ENCODE measurements at regions not wholly inside any gene's neighbourhood (a gene's known extent, or its start where the extent isn't known, plus 50 kb on each side); places are given as distances from the start of the nearest gene placed in this dataset.
A peak's percentile ranks its signal among the peaks of the same experiment; 100 is the strongest.

DNA sequence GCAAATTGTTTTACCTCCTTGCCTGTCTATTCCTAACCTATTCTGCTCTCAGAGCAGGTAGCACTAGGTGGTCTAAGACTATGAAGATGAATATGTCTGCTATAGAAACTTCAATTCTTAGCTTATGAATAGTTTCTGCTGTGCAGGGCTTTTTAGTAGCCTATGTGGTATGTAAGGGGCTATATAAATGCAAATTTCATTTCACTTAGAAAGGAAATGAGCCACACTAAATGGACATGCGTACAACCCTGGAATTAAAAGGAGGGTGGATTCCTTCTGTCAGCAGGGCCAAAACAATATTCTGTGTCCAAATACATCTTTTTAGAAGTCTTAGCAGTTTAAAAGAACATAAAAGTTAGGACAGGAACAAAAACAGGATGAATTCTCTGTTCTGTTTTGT lies 163.9 kb upstream of the GEMIN8 start:
- H3K4me1 ChIP-seq (ENCODE audit: insufficient read depth, low read length) = no peaks in the 10 kb centered on the region
- Mint-ChIP-seq H3K27ac (no peak overlapping the region), H3K4me1 (no peaks in the 10 kb centered on the region), H3K4me3 (no peak overlapping the region), H3K9me3 (peaks cover 0 to 11% (median 2%) of the 10 kb centered on the region in 8 donors), H3K27me3 (no peaks in the 10 kb centered on the region), H3K36me3 (no peaks in the 10 kb centered on the region)
- H3K36me3 ChIP-seq (ENCODE audit: insufficient read depth, low read length) = no peaks in the 10 kb centered on the region
- ChIA-PET POLR2A (ENCODE audit: partially characterized antibody) (no interaction called here), CTCF (ENCODE audit: partially characterized antibody) (no interaction called here)
- DNase-seq = no peak
- intact Hi-C loops (cut with micrococcal nuclease) = no loop called here
- H3K9me3 ChIP-seq (ENCODE audit: control insufficient read depth in 1 of 2, low read length in 2 of 2) = no peaks in the 10 kb centered on the region
- H3K27ac ChIP-seq (ENCODE audit: low read depth, low read length) = no peak overlapping the region
- no peak overlapping the region for H3K4me3 ChIP-seq (ENCODE audit: low read length in 2 of 2)
- no peaks in the 10 kb centered on the region for H3K27me3 ChIP-seq (ENCODE audit: insufficient read depth, low read length)

DNA sequence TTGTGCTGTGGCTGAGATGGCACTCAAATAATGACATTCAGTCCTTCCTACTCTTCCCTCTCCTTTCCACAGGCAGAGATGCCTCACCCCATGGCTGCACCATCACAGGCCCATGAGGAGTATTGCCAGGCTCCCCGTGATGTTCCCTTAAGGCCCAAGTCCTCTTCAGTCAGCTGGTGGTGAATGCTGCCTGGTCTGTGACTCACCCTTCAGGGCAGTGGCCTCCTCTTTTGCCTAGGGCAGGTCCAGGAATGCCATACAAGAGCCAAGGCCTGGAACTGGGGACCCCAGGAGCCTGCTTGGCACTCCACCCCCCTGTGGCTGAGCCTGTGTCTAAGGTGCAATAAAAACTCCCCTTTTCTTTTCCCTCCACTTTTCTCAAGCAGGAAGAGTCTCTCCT lies 144.2 kb upstream of the GEMIN8 start:
- no peak overlapping the region for H3K27ac Mint-ChIP-seq
- no peaks in the 10 kb centered on the region for H3K4me1 Mint-ChIP-seq
- Histone ChIP-seq H3K9me3 (ENCODE audit: control insufficient read depth in 1 of 2, low read length in 2 of 2) (no peaks in the 10 kb centered on the region), H3K36me3 (ENCODE audit: insufficient read depth, low read length) (no peaks in the 10 kb centered on the region), H3K27ac (ENCODE audit: low read depth, low read length) (no peak overlapping the region), H3K4me1 (ENCODE audit: insufficient read depth, low read length) (no peaks in the 10 kb centered on the region), H3K4me3 (ENCODE audit: low read length in 2 of 2) (no peak overlapping the region), H3K27me3 (ENCODE audit: insufficient read depth, low read length) (no peaks in the 10 kb centered on the region)
- no peak overlapping the region for H3K4me3 Mint-ChIP-seq
- intact Hi-C loops (cut with micrococcal nuclease) = no loop called here
- H3K9me3 Mint-ChIP-seq = peaks cover 0 to 12% (median 3%) of the 10 kb centered on the region in 8 donors
- no peaks in the 10 kb centered on the region for H3K36me3 Mint-ChIP-seq
- ChIA-PET POLR2A (ENCODE audit: partially characterized antibody) (no interaction called here), CTCF (ENCODE audit: partially characterized antibody) (no interaction called here)
- DNase-seq = no peak
- peaks cover 0 to 2% of the 10 kb centered on the region in 2 donors for H3K27me3 Mint-ChIP-seq

DNA sequence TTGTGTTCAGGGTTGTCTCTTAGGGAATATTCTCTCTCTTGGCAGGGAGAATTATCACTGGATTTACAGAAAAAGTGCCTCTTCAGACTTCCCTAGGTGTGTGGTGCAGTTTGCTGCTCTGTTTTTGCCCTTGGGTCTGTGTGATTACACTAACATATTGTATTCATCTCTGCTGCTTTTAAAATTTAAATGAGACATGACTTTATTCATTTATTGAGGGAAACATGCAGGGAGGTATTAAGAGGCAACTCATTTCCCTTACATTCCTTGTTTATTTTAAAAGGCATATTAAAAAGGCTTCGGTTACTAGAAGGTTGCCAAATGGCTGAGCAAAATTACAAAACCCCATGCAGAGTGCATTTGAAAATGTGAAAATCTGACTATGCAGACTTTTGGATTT lies 135.1 kb upstream of the GEMIN8 start:
- Mint-ChIP-seq H3K27ac (no peak overlapping the region), H3K27me3 (no peaks in the 10 kb centered on the region), H3K4me1 (no peaks in the 10 kb centered on the region), H3K36me3 (no peaks in the 10 kb centered on the region), H3K4me3 (no peak overlapping the region), H3K9me3 (peaks cover 0 to 13% (median 1%) of the 10 kb centered on the region in 8 donors)
- POLR2A ChIA-PET (ENCODE audit: partially characterized antibody) = no interaction called here
- H3K4me1 ChIP-seq (ENCODE audit: insufficient read depth, low read length) = no peaks in the 10 kb centered on the region
- H3K27ac ChIP-seq (ENCODE audit: low read depth, low read length) = no peak overlapping the region
- H3K36me3 ChIP-seq (ENCODE audit: insufficient read depth, low read length) = no peaks in the 10 kb centered on the region
- CTCF ChIA-PET (ENCODE audit: partially characterized antibody) = no interaction called here
- intact Hi-C loops (cut with micrococcal nuclease) = no loop called here
- H3K4me3 ChIP-seq (ENCODE audit: low read length in 2 of 2) = no peak overlapping the region
- no peaks in the 10 kb centered on the region for H3K27me3 ChIP-seq (ENCODE audit: insufficient read depth, low read length)
- no peaks in the 10 kb centered on the region for H3K9me3 ChIP-seq (ENCODE audit: control insufficient read depth in 1 of 2, low read length in 2 of 2)
- DNase-seq = no peak

DNA sequence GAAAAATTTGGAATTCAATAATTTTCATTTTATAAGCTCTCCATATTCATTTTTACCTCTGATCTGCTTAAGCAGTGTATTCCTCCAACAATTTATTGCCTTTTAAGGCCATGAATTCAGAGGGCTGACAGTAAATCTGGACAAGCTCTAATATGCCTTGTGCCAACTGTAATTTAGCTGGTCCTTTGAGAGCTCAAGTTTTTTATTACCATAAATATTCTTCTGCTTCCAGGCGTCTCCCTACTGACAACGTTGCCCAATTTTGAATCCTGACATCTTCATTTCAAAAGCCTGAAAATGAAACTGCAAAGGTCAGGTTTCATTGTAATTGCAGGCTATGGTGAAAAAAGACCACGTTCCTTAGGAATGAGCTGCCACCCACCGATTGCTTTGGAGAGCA lies 95.8 kb upstream of the GEMIN8 start:
- Histone ChIP-seq H3K27me3 (ENCODE audit: insufficient read depth, low read length) (no peaks in the 10 kb centered on the region), H3K27ac (ENCODE audit: low read depth, low read length) (no peak overlapping the region), H3K36me3 (ENCODE audit: insufficient read depth, low read length) (no peaks in the 10 kb centered on the region), H3K9me3 (ENCODE audit: control insufficient read depth in 1 of 2, low read length in 2 of 2) (no peaks in the 10 kb centered on the region), H3K4me1 (ENCODE audit: insufficient read depth, low read length) (no peaks in the 10 kb centered on the region), H3K4me3 (ENCODE audit: low read length in 2 of 2) (no peak overlapping the region)
- Mint-ChIP-seq H3K9me3 (no peaks in the 10 kb centered on the region), H3K4me3 (no peak overlapping the region), H3K4me1 (no peaks in the 10 kb centered on the region), H3K27me3 (peaks cover 3% of the 10 kb centered on the region in 2 donors), H3K27ac (no peak overlapping the region), H3K36me3 (no peaks in the 10 kb centered on the region)
- DNase-seq = no peak
- CTCF ChIA-PET (ENCODE audit: partially characterized antibody) = no interaction called here
- intact Hi-C loops (cut with micrococcal nuclease) = no loop called here
- POLR2A ChIA-PET (ENCODE audit: partially characterized antibody) = no interaction called here

DNA sequence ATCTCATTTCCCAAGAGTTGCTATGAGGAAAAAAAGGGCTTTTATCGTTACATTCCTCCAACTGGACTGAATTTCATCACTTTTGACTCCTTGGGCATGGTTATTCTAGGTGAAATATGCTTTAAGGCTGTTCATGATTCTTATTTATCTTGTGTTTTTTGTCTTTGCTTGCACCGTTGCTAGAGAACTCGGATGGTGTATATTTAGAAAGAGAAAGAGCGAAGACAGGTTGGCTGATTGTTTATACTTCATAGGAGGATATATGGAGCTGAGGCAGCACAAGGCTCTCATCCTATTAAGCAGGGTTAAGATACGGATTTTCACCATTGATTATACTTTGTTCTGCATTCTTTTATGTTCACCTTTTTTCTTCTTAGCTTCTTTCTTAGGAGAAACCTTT lies 94.9 kb upstream of the GEMIN8 start:
- H3K4me1 Mint-ChIP-seq = no peaks in the 10 kb centered on the region
- Histone ChIP-seq H3K36me3 (ENCODE audit: insufficient read depth, low read length) (no peaks in the 10 kb centered on the region), H3K27me3 (ENCODE audit: insufficient read depth, low read length) (no peaks in the 10 kb centered on the region), H3K4me1 (ENCODE audit: insufficient read depth, low read length) (no peaks in the 10 kb centered on the region), H3K27ac (ENCODE audit: low read depth, low read length) (no peak overlapping the region), H3K4me3 (ENCODE audit: low read length in 2 of 2) (no peak overlapping the region), H3K9me3 (ENCODE audit: control insufficient read depth in 1 of 2, low read length in 2 of 2) (no peaks in the 10 kb centered on the region)
- no peak overlapping the region for H3K27ac Mint-ChIP-seq
- CTCF ChIA-PET (ENCODE audit: partially characterized antibody) = interaction anchor here (0.5 kb wide), 1 partner anchor 525 kb away, joined by 4 read pairs; no protein-coding TSS in a partner anchor
- no peaks in the 10 kb centered on the region for H3K9me3 Mint-ChIP-seq
- POLR2A ChIA-PET (ENCODE audit: partially characterized antibody) = no interaction called here
- H3K4me3 Mint-ChIP-seq = no peak overlapping the region
- no peak for DNase-seq
- H3K36me3 Mint-ChIP-seq = no peaks in the 10 kb centered on the region
- peaks cover 3% of the 10 kb centered on the region in 2 donors for H3K27me3 Mint-ChIP-seq
- intact Hi-C loops (cut with micrococcal nuclease) = no loop called here

DNA sequence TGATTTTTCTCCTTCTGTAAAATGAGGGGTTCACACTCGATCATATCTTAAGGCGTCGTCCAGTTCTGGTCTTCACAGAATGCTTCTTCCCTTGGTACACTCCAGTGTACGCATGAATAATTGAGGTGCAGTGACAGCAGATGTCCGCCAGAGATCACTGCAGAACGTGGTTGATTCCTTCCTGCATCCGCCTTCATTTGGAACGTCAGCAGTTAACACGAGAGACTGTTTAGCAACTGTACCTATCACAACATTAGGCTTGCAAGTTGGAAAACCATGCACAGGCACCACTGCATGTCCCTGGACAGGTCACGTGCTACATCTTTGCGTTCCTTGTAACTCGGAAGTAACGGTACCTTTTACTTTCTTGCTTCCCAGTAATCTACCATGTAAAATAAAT lies 66.0 kb upstream of the GEMIN8 start:
- peak; percentile 37 to 43 (median 40) for DNase-seq
- Histone ChIP-seq H3K4me3 (ENCODE audit: low read length in 2 of 2) (no peak overlapping the region), H3K27me3 (ENCODE audit: insufficient read depth, low read length) (no peaks in the 10 kb centered on the region), H3K27ac (ENCODE audit: low read depth, low read length) (no peak overlapping the region), H3K36me3 (ENCODE audit: insufficient read depth, low read length) (no peaks in the 10 kb centered on the region), H3K9me3 (ENCODE audit: control insufficient read depth in 1 of 2, low read length in 2 of 2) (no peaks in the 10 kb centered on the region), H3K4me1 (ENCODE audit: insufficient read depth, low read length) (no peaks in the 10 kb centered on the region)
- Mint-ChIP-seq H3K36me3 (no peaks in the 10 kb centered on the region), H3K27me3 (peaks cover 0 to under 1% of the 10 kb centered on the region in 2 donors), H3K9me3 (no peaks in the 10 kb centered on the region), H3K4me1 (peaks cover 0 to 6% (median 0%) of the 10 kb centered on the region in 4 donors), H3K27ac (no peak overlapping the region), H3K4me3 (peak overlapping the region in 5 of 8 donors; percentile 17 to 62 (median 37))
- intact Hi-C loops (cut with micrococcal nuclease) = loop anchor here (1.0 kb wide), 1 partner anchor 1048 kb away; no protein-coding TSS in a partner anchor
- POLR2A ChIA-PET (ENCODE audit: partially characterized antibody) = no interaction called here
- CTCF ChIA-PET (ENCODE audit: partially characterized antibody) = interaction anchor here (4.1 kb wide), 1 partner anchor 1048 kb away, joined by 15 read pairs; no protein-coding TSS in a partner anchor

DNA sequence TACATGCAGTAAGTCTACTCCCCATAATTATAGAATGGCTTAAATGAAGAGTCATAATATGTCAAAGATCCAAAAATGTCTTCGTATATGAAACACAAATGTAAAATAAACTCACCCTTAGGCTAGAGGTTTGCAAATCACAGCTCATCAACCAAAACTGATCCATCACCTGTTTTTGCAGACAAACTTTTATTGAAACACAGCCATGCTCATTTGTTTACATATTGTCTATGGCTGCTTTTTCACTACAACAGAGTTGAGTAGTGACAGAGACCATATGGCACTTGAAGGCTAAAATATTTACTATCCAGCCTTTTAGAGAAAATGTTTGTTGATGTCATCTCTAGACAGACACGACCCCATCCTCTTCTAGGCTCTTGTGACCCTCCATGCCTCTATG lies 64.5 kb upstream of the GEMIN8 start:
- no peaks in the 10 kb centered on the region for H3K9me3 ChIP-seq (ENCODE audit: control insufficient read depth in 1 of 2, low read length in 2 of 2)
- Mint-ChIP-seq H3K36me3 (no peaks in the 10 kb centered on the region), H3K9me3 (no peaks in the 10 kb centered on the region), H3K4me3 (no peak overlapping the region), H3K27me3 (peaks cover 0 to 3% of the 10 kb centered on the region in 2 donors), H3K4me1 (peaks cover 0 to 6% (median 0%) of the 10 kb centered on the region in 4 donors), H3K27ac (no peak overlapping the region)
- H3K4me3 ChIP-seq (ENCODE audit: low read length in 2 of 2) = no peak overlapping the region
- no peak overlapping the region for H3K27ac ChIP-seq (ENCODE audit: low read depth, low read length)
- ChIA-PET CTCF (ENCODE audit: partially characterized antibody) (no interaction called here), POLR2A (ENCODE audit: partially characterized antibody) (no interaction called here)
- no peak for DNase-seq
- intact Hi-C loops (cut with micrococcal nuclease) = no loop called here
- H3K4me1 ChIP-seq (ENCODE audit: insufficient read depth, low read length) = no peaks in the 10 kb centered on the region
- no peaks in the 10 kb centered on the region for H3K27me3 ChIP-seq (ENCODE audit: insufficient read depth, low read length)
- H3K36me3 ChIP-seq (ENCODE audit: insufficient read depth, low read length) = no peaks in the 10 kb centered on the region

DNA sequence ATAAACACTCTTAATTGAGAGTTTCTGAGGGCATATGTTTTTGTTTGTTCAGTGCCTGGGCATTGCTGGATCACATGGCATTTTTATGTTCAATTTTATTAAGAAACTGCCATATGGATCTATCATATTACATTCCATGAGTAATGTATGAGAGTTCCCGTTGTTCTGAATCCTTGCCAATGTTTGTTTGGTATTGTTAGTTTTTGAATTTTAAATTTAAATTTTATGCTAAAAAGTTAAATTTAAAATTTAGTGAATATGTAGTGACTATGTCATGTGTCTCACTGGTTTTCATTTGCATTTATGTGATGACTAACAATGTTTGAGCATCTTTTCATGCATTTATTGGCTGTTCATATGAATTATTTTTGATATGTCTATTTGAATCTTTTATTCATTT lies 54.8 kb upstream of the GEMIN8 start:
- Histone ChIP-seq H3K27me3 (ENCODE audit: insufficient read depth, low read length) (no peaks in the 10 kb centered on the region), H3K4me1 (ENCODE audit: insufficient read depth, low read length) (no peaks in the 10 kb centered on the region), H3K36me3 (ENCODE audit: insufficient read depth, low read length) (no peaks in the 10 kb centered on the region), H3K27ac (ENCODE audit: low read depth, low read length) (no peak overlapping the region), H3K4me3 (ENCODE audit: low read length in 2 of 2) (no peak overlapping the region), H3K9me3 (ENCODE audit: control insufficient read depth in 1 of 2, low read length in 2 of 2) (no peaks in the 10 kb centered on the region)
- Mint-ChIP-seq H3K4me3 (no peak overlapping the region), H3K27ac (no peak overlapping the region), H3K36me3 (no peaks in the 10 kb centered on the region), H3K4me1 (no peaks in the 10 kb centered on the region), H3K9me3 (no peaks in the 10 kb centered on the region), H3K27me3 (peaks cover 7 to 10% of the 10 kb centered on the region in 2 donors)
- no peak for DNase-seq
- CTCF ChIA-PET (ENCODE audit: partially characterized antibody) = no interaction called here
- POLR2A ChIA-PET (ENCODE audit: partially characterized antibody) = no interaction called here
- intact Hi-C loops (cut with micrococcal nuclease) = no loop called here

Data from CD4-positive, alpha-beta memory T cell (primary cell).